ENCODE measurements at regions not wholly inside any gene's neighbourhood (a gene's known extent, or its start where the extent isn't known, plus 50 kb on each side); places are given as distances from the start of the nearest gene placed in this dataset.
"Not testable (repeated sequence)": the region's sequence is repeated elsewhere in the genome, so short reads cannot be mapped to it uniquely, and the experiment has no call there.

- no peak for DNase-seq
Observed at GRCh38 chrX:65451663-65452062, 82.9 kb downstream of the LAS1L start.

DNA sequence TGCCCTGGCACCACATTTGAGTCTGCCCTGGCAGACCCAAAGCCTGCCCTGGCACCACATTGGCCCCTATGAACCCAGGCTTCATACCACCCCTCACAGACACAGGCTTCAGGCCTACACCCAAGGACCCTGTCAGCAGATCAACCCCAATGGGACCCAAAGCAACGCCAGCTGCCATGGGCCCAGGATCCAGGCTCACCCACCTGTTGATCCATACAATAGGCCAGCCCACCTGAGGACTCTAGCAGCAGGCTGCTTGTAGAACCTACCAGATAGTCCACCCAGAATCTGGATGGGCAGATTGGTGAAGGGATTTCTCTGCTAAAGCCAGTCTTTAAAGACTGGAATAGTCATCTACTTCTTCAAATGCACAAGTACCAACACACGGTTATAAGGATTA is 114.4 kb downstream of the LAS1L start:
- no peak for DNase-seq

GRCh38 chrX:65407662-65408061 is 126.9 kb downstream of the LAS1L start:
- not testable (repeated sequence) for DNase-seq

DNA sequence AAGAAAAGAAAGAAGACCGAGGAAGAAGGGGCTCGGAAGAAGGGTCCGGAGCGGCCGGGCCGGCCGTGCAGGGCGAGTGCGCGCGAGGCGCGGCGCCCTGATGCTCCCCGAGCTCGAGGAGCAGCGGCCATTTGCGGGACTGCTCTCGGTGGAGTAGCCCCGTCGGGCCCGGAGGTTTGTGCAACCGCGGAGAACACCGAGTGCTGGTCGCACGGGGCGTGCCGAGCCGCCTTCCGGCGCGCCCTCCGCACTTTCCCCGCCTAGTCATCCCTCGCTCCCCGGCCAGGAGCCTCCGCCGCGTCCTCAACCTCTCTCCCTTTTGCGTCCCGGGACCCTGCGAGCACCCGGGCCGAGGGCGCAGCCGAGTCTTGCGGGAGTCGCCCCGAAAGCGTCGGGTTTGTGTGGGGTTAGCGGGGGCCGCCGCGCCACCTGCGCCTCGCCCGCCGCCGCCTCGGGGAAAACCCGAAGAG is 127.4 kb downstream of the LAS1L start:
- peak; percentile 13 for DNase-seq

- DNase-seq: peak; percentile 37
Observed at GRCh38 chrX:65406532-65406931, 128.1 kb downstream of the LAS1L start.

DNA sequence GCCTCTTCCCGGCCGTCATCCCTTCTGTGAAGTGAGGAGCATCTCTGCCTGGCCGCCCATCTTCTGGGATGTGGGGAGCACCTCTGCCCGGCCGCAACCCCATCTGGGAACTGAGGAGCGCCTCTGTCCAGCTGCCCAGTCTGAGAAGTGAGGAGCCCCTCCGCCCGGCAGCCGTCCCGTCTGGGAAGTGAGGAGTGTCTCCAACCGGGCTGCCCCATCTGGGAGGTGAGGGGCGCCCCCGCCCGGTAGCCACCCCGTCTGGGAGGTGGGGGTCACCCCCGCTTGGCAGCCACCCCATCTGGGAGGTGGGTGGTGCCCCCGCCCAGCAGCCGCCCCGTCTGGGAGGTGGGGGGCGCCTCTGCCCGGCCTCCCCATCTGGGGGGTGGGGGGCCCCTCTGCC is 142.3 kb downstream of the LAS1L start:
- no peak for DNase-seq

DNA sequence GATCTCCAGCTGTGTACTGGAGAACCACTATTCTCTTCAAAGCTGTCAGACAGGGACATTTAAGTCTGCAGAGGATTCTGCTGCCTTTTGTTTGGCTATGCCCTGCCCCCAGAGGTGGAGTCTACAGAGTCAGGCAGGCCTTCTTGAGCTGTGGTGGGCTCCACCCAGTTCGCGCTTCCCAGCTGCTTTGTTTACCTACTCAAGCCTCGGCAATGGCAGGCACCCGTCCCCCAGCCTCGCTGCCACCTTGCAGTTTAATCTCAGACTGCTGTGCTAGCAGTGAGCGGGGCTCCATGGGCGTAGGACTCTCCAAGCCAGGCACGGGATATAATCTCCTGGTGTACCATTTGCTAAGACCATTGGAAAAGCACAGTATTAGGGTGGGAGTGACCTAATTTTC is 145.5 kb downstream of the LAS1L start:
- not testable (repeated sequence) for DNase-seq
